Smooth muscle cell (in vitro differentiated cells): ENCODE measurements at regions not wholly inside any gene's neighbourhood (a gene's known extent, or its start where the extent isn't known, plus 50 kb on each side); places are given as distances from the start of the nearest gene placed in this dataset.
"Not testable (repeated sequence)": the region's sequence is repeated elsewhere in the genome, so short reads cannot be mapped to it uniquely, and the experiment has no call there.

Experiments used
- DNase-seq: peaks from one replicate; lab custom pipeline; 2025; ENCODE audit not compliant: unreplicated experiment; lab: John Stamatoyannopoulos, UW
- H2AFZ ChIP-seq: fragments of 200-600 bp; sonication (generic); 2 replicates; pipeline ENCODE4 v1.6.0; 2016; ENCODE audit warnings: antibody characterized with exemption, low read depth, mild to moderate bottlenecking
- H3F3A ChIP-seq: fragments of 200-600 bp; sonication (generic); 2 replicates; pipeline ENCODE4 v1.6.0; 2017; ENCODE audit warnings: antibody characterized with exemption, low read depth
- H3K27ac ChIP-seq: fragments of 200-600 bp; sonication (generic); 2 replicates; pipeline ENCODE4 v1.5.1; 2016; ENCODE audit warnings: low read depth, mild to moderate bottlenecking
- H3K27me3 ChIP-seq: fragments of 200-600 bp; sonication (generic); 2 replicates; pipeline ENCODE4 v1.6.1; 2016; ENCODE audit warnings: low read depth, mild to moderate bottlenecking
- H3K36me3 ChIP-seq: fragments of 200-600 bp; sonication (generic); 2 replicates; pipeline ENCODE4 v1.5.1; 2016; ENCODE audit warnings: low read depth
- H3K4me1 ChIP-seq: fragments of 200-600 bp; sonication (generic); 2 replicates; pipeline ENCODE4 v1.5.1; 2016; ENCODE audit warnings: low read depth
- H3K4me2 ChIP-seq: fragments of 200-600 bp; sonication (generic); 2 replicates; pipeline ENCODE4 v1.6.0; 2016; ENCODE audit warnings: mild to moderate bottlenecking
- H3K4me3 ChIP-seq: fragments of 200-600 bp; sonication (generic); 2 replicates; pipeline ENCODE4 v1.5.1; 2016; ENCODE audit warnings: mild to moderate bottlenecking
- H3K79me2 ChIP-seq: fragments of 200-600 bp; sonication (generic); 2 replicates; pipeline ENCODE4 v1.6.0; 2016; ENCODE audit warnings: low read depth, mild to moderate bottlenecking
- H3K9ac ChIP-seq: fragments of 200-600 bp; sonication (generic); 2 replicates; pipeline ENCODE4 v1.6.0; 2016; ENCODE audit warnings: low read depth
- H3K9me3 ChIP-seq: fragments of 200-600 bp; sonication (generic); replicated peaks from 2 replicates; pipeline ENCODE4 v1.5.1; 2016; ENCODE audit warnings: low read depth
- H4K20me1 ChIP-seq: fragments of 200-600 bp; sonication (generic); 2 replicates; pipeline ENCODE4 v1.6.0; 2016; ENCODE audit warnings: low read depth
- CTCF ChIP-seq: fragments of 200-600 bp; sonication (generic); IDR thresholded peaks from 2 replicates; pipeline ENCODE4 v1.5.1; 2017; ENCODE audit warnings: borderline replicate concordance, mild to moderate bottlenecking, antibody characterized with exemption; ENCODE audit not compliant: insufficient read depth, poor library complexity, severe bottlenecking
- WGBS: methylation state at CpG from one replicate; pipeline ENCODE4 v1.1.7; 2016; ENCODE audit warnings: low lambda C conversion rate; 5-methylcytosine and 5-hydroxymethylcytosine counted together

GRCh38 chr6:137941995-137942394, 74.9 kb downstream of the TNFAIP3 start:
- H3K79me2 ChIP-seq: no peaks in the 10 kb centered on the region

GRCh38 chr6:137942736-137943135, 75.7 kb downstream of the TNFAIP3 start:
- Histone ChIP-seq H3F3A (no peaks in the 10 kb centered on the region), H4K20me1 (no peaks in the 10 kb centered on the region), H3K4me3 (no peak overlapping the region), H3K4me1 (no peaks in the 10 kb centered on the region), H2AFZ (no peak overlapping the region), H3K9ac (no peak overlapping the region), H3K27me3 (no peaks in the 10 kb centered on the region), H3K27ac (no peak overlapping the region), H3K79me2 (no peaks in the 10 kb centered on the region), H3K36me3 (no peaks in the 10 kb centered on the region), H3K9me3 (no peaks in the 10 kb centered on the region), H3K4me2 (no peak overlapping the region)
- TF ChIP-seq CTCF: no peak
- DNase-seq: no peak

More at GRCh38 chr6:137941995-137942394, 74.9 kb downstream of the TNFAIP3 start:
- Histone ChIP-seq H3K4me3 (no peak overlapping the region), H3K27me3 (no peaks in the 10 kb centered on the region), H3K4me2 (no peak overlapping the region), H2AFZ (no peak overlapping the region), H3K9ac (no peak overlapping the region), H3K36me3 (no peaks in the 10 kb centered on the region), H3F3A (no peaks in the 10 kb centered on the region), H3K9me3 (no peaks in the 10 kb centered on the region), H4K20me1 (no peaks in the 10 kb centered on the region), H3K4me1 (no peaks in the 10 kb centered on the region), H3K27ac (no peak overlapping the region)
- WGBS: 55% methylated on average over 2 of the region's 2 CpGs
- no peak for DNase-seq
- no peak for TF ChIP-seq CTCF

GRCh38 chr6:137944381-137944780, 77.3 kb downstream of the TNFAIP3 start:
- not testable (repeated sequence) for H3K4me3 ChIP-seq, H4K20me1 ChIP-seq, H3K27me3 ChIP-seq, DNase-seq, H3K36me3 ChIP-seq, H3K27ac ChIP-seq, H2AFZ ChIP-seq, H3K9ac ChIP-seq, H3F3A ChIP-seq, H3K9me3 ChIP-seq, H3K4me1 ChIP-seq, H3K79me2 ChIP-seq
- peak overlapping the region; percentile 21 for H3K4me2 ChIP-seq
- 39% methylated on average over 3 of the region's 3 CpGs for WGBS

GRCh38 chr6:137944793-137945498, 77.9 kb downstream of the TNFAIP3 start:
- no peaks in the 10 kb centered on the region for H3K36me3 ChIP-seq
- no peaks in the 10 kb centered on the region for H3K4me1 ChIP-seq
- peak overlapping the region; percentile 21 for H3K4me2 ChIP-seq
- no peak overlapping the region for H2AFZ ChIP-seq
- H3K27ac ChIP-seq: no peak overlapping the region
- H4K20me1 ChIP-seq: no peaks in the 10 kb centered on the region
- H3K4me3 ChIP-seq: no peak overlapping the region
- no peaks in the 10 kb centered on the region for H3K79me2 ChIP-seq
- WGBS: 54% methylated on average over 6 of the region's 6 CpGs
- H3F3A ChIP-seq: no peaks in the 10 kb centered on the region
- no peaks in the 10 kb centered on the region for H3K27me3 ChIP-seq
- no peak for DNase-seq
- TF ChIP-seq CTCF: peak; percentile 68
- H3K9me3 ChIP-seq: no peaks in the 10 kb centered on the region
- no peak overlapping the region for H3K9ac ChIP-seq
